NCI-H146 (cell line): ENCODE measurements at regions not wholly inside any gene's neighbourhood (a gene's known extent, or its start where the extent isn't known, plus 50 kb on each side); places are given as distances from the start of the nearest gene placed in this dataset.
"Not testable (repeated sequence)": the region's sequence is repeated elsewhere in the genome, so short reads cannot be mapped to it uniquely, and the experiment has no call there.

ENCODE experiments used
- DNase-seq: peaks from one replicate; lab custom pipeline; 2025; lab: John Stamatoyannopoulos, UW

GRCh38 chr4:38470735-38471262 is 193.2 kb upstream of the KLF3 start:
- no peak for DNase-seq

GRCh38 chr4:38482696-38483095 is 181.3 kb upstream of the KLF3 start:
- DNase-seq, result no peak

GRCh38 chr4:38483628-38484027 is 180.4 kb upstream of the KLF3 start:
- not testable (repeated sequence) for DNase-seq

GRCh38 chr4:38489011-38489861 is 174.8 kb upstream of the KLF3 start:
- no peak for DNase-seq

GRCh38 chr4:38489924-38490639 is 173.9 kb upstream of the KLF3 start:
- DNase-seq, result no peak

GRCh38 chr4:38490753-38491446 is 173.1 kb upstream of the KLF3 start:
- DNase-seq, result no peak

GRCh38 chr4:38491854-38492478 is 172.0 kb upstream of the KLF3 start:
- no peak for DNase-seq

- no peak for DNase-seq
Observed at GRCh38 chr4:38493066-38493465, 170.9 kb upstream of the KLF3 start.

GRCh38 chr4:38495446-38495845 is 168.6 kb upstream of the KLF3 start:
- no peak for DNase-seq

- DNase-seq, result no peak
Observed at GRCh38 chr4:38497121-38497520, 166.9 kb upstream of the KLF3 start.

GRCh38 chr4:38499101-38499500 is 164.9 kb upstream of the KLF3 start:
- DNase-seq, result no peak

- DNase-seq, result no peak
Observed at GRCh38 chr4:38500433-38500832, 163.6 kb upstream of the KLF3 start.

GRCh38 chr4:38501698-38502097 is 162.3 kb upstream of the KLF3 start:
- DNase-seq, result no peak

- DNase-seq, result no peak
Observed at GRCh38 chr4:38503689-38504395, 160.2 kb upstream of the KLF3 start.

- no peak for DNase-seq
Observed at GRCh38 chr4:38504396-38504715, 159.6 kb upstream of the KLF3 start.

GRCh38 chr4:38509551-38509950 is 154.4 kb upstream of the KLF3 start:
- no peak for DNase-seq

- no peak for DNase-seq
Observed at GRCh38 chr4:38510201-38510600, 153.8 kb upstream of the KLF3 start.

- DNase-seq, result no peak
Observed at GRCh38 chr4:38511702-38512101, 152.3 kb upstream of the KLF3 start.

GRCh38 chr4:38512840-38513239 is 151.2 kb upstream of the KLF3 start:
- no peak for DNase-seq

- DNase-seq, result no peak
Observed at GRCh38 chr4:38514465-38515146, 149.4 kb upstream of the KLF3 start.

- DNase-seq, result no peak
Observed at GRCh38 chr4:38516190-38516589, 147.8 kb upstream of the KLF3 start.
